GM18858 (cell line): ENCODE measurements at regions not wholly inside any gene's neighbourhood (a gene's known extent, or its start where the extent isn't known, plus 50 kb on each side); places are given as distances from the start of the nearest gene placed in this dataset.

Experiments
- ATAC-seq: cut with Tn5 transposase; IDR thresholded peaks from one replicate; pipeline ENCODE4 v1.9.1; 2021; ENCODE audit not compliant: unreplicated experiment

DNA sequence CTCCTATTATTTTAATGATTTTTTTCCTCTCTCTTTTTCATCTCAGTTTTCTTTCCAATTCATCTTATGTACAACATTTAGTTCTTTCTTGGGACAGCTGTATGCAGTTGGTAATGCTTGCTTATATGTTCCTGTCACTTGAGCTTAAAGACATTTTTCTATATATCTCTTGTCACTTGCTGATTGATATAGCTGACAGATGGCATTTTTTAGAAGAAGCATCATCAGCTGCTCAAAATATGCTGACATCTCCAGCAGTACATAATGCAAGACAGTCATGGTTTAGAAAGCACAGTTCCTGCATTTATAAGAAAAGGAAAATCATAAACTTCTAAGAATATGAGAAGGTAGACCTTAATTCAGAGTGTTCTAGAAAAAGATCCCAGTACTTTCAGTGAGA lies 56.5 kb downstream of the DCAF8L1 start:
- ATAC-seq: no peak

GRCh38 chrX:27924261-27924660 lies 57.0 kb downstream of the DCAF8L1 start:
- ATAC-seq: no peak

DNA sequence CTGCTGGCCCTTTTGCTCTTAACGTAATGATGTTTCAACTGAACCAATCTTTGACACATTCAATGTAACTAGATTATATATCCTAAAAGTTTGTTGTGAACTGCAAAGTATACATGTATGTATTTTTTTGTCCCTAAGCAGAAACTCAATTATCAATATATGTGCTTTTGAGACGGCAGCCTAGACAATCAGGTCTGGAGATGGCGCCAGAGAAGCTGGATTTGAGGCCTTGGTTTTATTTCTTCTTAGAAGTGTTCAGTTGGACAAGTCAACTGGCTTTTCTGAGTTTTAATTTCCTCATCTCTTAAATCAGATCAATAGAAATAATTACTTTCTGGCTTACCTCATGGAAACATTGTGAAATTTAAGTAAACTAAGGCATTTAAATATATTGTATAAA lies 62.5 kb downstream of the DCAF8L1 start:
- ATAC-seq: no peak

DNA sequence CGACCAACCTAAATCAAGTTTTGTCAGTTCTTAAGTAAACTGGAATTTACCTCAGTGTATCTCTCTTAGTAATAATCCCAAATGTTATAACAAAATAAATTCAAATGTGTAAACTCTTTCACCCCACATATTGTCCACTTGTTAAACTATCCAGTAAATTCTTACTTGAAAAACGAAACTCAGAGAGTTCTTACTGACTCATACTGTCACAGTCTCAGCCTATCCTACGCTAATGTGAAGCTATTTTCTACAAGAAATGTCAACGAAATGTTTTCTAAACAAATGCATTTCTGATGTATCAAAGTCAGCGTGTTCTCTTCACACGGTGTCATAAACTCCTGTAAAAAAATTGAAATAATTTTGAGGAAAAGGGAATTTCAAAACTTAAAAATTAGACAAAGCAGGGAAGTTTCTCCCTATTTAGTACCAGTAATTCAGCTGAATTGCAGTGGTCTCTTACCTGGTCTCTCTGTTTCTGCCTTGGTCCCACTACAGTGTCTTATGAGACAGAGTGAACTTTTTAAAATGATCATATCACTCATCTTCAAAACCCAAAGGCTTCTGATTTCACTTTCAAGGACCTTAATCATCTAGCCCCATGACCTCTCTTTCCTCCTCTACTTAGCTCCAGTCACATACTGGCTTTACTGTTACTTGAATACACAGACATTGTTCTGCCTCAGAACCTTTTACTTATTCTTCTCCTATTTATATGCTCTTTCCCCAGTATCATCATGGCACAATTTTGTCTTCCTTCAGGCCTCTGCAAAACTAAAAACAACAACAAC lies 63.3 kb downstream of the DCAF8L1 start:
- ATAC-seq: no peak

GRCh38 chrX:27915617-27916016 lies 65.6 kb downstream of the DCAF8L1 start:
- peak; percentile 93 for ATAC-seq

DNA sequence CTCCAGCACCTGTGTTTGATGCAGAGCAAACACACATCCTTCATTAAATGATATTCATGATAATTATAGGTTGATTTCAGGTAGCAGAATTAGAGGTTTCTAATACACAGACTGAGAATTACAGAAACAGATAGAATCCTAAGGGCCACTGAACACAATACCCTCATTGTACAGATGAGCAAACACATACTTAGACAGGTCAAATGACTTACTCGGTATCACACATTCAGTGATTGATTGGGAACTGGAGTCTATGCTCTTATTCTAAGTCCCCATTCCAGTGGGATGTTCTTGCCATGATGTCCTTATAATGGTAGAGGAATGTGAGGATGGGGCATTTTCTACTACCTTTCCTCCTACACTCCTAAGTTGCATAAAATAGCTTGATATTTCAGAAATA lies 70.8 kb downstream of the DCAF8L1 start:
- no peak for ATAC-seq

GRCh38 chrX:27903960-27904359 lies 77.3 kb downstream of the DCAF8L1 start:
- no peak for ATAC-seq

GRCh38 chrX:27893871-27894270 lies 86.1 kb downstream of the MAGEB10 start:
- no peak for ATAC-seq

DNA sequence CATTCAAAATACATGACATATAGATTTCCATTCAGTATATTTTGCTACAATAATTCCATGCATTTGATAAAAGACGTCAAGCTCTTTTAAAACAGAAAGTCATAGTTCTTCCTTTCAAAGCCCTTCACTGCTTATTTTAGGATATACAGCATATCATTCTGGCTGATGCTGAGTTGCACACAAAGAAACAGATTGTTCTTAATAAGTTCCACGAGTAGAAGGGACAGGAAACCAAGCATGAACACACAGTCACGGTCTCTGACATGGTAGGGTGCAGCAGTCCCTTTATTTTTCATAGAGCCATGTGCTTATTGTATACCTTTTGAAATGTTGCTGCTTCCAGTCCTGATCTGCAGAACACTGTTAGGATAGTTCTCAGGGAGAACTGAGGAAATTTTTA lies 85.4 kb downstream of the MAGEB10 start:
- ATAC-seq: no peak

DNA sequence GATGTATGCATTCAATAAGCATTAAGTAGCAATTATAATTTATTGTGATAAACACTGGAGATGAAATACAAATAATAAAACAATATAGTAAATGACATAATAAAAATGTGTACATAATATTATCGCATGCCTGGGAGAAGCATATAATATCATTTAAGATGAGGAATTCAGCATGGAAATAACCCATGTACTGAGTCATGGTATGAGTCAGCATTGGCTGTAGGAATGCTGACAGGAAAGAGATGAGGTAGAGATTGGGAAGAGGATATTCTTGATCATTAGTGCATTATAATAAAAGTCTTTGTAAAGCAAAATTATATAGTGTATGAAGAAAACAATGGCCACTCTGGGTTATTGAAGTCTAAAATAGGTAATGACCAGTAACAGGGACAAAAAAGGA lies 82.8 kb downstream of the MAGEB10 start:
- ATAC-seq: no peak

DNA sequence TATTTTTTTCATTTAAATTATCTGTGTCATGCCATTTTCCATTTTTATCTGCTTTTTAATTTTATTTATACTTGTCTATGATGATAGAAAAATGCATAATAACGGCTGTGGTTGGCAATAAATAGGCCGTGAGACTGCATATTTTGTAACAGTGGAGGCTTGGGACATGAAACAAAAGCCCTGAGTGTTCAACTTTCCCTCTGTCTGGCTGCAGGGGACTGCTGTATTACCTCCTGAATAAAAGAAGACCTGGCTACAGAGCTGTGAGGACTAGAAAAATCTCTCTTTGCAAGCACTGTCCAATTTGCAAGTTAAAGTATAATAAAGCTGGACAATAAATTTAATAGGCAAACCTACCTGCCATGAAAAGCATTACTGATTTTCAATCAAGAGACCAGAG lies 82.1 kb downstream of the MAGEB10 start:
- ATAC-seq: no peak

DNA sequence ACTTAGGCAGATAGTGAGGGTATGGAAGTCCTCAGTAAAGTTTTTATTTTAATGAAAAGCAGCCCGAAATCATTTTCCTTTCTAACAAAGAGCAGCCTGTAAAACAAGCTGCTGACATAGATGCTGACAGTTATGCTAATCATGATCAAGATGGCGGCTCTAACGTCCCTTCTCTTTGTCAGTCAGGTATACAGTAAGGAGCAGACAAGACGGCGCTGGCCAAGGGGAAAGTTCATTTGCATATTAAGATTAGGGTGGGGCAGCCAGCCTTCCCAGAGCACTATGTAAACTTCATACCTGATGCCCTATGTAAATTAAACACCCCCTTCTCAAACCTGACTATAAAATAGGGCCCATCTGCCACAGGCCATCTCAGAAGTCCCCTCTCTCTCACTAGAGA lies 76.9 kb downstream of the MAGEB10 start:
- no peak for ATAC-seq

DNA sequence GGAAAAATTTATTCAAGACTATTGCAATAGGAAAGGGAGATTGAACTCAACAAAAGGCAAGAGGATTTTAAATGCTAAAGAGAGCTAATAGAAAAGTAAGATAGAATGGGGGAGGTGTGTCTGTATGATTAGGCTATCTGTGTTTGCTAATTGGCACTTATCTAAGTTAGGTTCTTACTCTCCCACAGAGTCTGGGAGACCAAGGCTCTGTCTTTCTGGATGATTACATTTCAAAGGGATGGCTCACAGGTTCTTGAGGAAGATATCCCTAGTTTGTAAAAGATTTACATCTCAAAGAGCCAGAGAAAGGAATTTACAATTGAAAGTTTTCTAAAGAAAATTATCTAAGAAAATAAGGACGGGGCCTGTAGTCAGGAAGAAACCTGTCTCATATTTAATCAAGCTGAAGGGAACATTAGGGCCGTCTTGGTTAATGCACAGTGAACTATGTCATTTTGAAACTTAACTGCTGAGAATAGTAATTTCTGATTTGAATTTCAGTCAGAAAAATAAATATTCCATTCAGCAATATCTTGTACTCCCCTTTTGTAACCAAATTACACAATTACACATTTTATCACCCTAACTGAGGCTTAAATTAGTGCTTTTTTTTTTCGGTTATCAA lies 75.8 kb downstream of the MAGEB10 start:
- no peak for ATAC-seq

DNA sequence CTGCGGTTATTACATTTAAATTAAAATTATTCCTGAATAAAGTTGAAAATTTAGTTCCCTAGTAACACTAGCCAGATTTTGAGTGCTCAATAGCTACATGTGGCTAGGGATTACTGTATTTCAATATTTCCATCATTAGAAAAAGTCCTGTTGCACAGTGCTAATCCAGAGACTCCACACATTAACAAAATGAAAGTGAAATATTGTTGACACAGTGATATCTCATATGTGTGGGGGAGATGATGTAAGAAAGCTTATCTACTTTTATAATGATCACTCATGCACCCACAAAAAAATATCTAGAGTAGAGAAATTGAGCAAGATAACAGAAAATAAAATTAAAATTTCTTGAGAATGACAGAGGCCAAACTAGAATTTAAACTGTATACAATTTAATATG lies 74.9 kb downstream of the MAGEB10 start:
- ATAC-seq: no peak

- no peak for ATAC-seq
Observed at GRCh38 chrX:27878862-27879261, 71.1 kb downstream of the MAGEB10 start.
